Stimulated activated CD4-positive, alpha-beta T cell treated with anti-CD3 and anti-CD28 coated beads, Interleukin-2, amount 100 ng/mL, for 48 hours (primary cell): ENCODE measurements at regions not wholly inside any gene's neighbourhood (a gene's known extent, or its start where the extent isn't known, plus 50 kb on each side); places are given as distances from the start of the nearest gene placed in this dataset.
"Not testable (repeated sequence)": the region's sequence is repeated elsewhere in the genome, so short reads cannot be mapped to it uniquely, and the experiment has no call there.

ENCODE experiments used
- DNase-seq, 2 donors: peaks; one replicate each; pipeline ENCODE4 v3.0.0-alpha.2; 2020

DNA sequence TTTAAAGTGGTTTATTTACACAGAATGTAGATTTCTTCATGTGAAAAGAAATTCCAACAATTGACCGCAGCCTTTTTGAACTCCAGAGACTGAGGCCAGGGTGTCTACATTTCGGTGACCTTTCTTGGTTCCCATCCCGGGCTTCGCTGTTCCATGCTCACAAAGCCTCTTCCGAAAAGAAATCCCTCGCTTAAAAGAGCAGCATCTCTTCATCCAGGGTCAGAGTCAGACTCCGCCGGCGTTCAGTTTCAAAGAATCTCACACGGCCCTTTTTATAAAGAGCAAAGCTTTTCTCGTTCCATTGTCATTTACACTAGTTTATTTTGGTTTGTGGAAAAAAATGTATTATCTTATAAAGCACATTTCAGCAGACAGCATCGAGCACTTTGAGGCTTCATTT lies 530.6 kb upstream of the B3GAT1 start:
- DNase-seq = no peak

DNA sequence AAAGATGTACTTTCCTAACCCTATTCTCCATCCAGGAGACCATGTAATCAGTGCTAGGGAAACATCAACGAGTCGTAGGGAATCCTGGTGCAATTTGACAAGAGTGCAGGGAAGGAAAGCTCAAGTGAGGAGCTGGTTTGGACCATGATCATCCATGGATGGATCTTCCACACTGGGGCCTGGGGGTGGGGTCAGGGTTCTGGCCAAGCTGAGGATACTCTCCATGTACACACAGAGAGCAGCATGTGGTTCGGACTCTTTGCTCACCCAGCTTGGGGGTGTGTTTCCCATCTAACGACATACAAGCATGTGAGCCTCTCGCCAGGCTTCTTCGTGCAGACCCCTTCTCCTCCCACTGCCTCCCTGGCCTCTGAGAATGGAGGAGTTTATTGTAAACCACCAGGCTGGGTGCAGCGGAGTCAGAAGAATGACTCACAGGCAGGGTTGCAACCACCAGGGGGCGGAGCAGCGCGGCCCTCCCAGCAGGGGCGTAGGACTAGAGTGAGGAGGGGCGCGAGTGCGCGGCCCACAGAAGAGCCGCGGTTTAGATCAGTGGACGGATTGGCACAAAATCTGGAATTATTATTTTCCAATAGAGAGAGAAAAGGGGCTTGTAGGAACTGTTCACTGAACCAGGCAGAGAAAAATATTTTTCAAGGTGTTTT lies 530.0 kb upstream of the B3GAT1 start:
- DNase-seq = not testable (repeated sequence)

DNA sequence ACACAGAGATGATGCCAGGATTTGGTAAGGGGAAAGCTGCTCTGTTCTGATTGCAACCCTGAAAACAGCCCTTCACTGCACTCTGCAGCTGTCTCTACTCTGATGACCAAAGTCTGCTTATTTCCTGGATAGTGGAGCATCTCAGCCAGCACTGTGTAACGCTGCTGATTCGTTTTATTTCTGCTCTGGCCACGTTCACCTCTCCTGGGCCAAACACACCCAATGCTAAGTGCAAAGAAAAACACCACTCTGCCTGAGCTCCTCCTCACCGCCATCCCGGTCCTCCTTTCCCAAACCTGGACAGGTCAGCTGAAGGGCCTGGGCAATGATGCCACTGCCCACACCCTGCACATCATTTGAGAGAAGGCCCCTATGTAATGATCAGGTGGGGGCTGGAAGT lies 529.3 kb upstream of the B3GAT1 start:
- DNase-seq = no peak

DNA sequence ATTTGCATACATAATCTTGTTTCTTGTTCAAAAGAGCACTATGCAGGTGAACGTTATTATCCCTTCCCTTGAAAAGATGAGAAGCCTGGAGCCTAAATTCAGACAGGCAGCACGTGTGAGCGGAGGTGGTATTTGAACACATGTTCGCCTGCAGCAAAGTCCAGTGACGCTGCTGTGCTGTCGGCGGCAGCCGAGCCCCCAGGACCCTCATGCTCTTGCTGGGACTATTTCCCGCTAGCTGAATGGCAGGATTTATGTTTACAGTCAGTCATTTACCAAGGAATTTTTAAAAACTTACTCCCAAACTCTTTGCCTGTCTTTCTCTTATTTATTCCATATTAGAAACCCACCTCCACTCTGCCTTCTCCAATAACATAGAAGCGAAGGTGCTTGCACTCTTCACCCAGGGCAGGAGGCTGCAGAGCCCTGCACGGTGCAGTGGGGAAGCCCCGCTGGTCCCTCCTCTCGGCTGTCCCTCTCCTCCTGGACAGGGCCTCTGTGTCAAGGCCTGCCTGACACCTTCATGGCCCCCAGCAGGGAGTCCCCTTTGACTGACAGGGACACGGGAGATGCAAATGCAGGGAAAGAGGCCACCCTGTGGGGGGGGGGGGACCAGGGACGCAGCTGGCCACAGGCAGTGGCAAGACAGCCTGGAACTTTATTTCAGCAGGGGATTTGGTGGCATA lies 528.5 kb upstream of the B3GAT1 start:
- no peak for DNase-seq

DNA sequence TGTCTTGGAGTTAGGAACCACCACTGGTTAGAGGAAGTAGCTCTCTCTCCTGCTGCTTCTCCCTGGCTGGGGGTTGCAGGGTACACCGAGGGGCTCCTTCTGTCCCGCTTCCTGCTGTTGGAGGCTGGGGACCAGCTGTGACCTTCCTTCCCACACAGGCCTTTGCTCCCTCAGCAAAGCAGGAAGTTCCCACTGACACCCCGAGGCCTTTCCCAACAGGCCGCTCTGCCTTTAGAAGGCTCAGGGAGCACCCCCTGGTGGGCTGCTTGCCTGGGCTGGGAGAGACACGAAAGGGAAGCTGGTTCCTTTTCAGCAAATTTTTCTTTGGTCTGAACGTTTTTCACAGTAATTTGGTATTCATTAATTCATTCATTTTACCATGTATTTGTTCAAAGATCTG lies 527.9 kb upstream of the B3GAT1 start:
- no peak for DNase-seq

DNA sequence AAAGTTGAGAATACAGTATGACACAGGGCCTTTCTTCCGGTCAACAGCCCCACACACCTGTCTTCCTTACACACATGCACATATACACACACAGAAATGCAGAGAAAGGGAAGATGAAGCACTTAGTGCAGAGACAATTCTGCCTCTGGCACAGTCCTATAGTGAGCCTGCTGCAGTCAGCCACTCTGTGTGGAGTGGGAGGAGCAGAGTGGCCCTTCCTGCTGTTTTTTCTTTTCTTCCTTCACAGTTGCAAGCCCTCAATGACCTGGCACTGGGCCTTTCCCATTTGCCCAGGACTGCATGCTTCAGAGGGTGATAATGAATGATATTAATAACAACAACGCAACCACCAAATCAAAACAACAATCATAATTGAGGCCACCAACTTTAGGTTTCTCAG lies 527.0 kb upstream of the B3GAT1 start:
- no peak for DNase-seq

DNA sequence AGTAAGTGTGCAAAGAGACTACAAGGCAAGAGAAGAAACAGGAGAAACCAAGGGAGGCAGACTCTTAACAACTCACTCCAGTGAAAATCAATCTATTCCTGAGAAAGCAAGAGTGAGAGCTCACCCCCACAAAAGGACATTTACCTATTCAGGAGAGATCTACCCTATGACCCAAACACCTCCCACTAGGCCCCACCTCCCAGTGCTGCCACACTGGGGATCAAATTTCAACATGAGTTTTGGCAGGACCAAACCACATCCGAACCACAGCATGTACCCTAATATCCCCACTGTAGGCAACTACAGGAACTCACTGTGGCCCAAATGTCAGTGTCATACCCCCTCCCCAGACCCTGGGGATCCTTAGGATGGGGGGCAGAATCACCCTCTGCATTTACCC lies 526.2 kb upstream of the B3GAT1 start:
- DNase-seq = no peak

DNA sequence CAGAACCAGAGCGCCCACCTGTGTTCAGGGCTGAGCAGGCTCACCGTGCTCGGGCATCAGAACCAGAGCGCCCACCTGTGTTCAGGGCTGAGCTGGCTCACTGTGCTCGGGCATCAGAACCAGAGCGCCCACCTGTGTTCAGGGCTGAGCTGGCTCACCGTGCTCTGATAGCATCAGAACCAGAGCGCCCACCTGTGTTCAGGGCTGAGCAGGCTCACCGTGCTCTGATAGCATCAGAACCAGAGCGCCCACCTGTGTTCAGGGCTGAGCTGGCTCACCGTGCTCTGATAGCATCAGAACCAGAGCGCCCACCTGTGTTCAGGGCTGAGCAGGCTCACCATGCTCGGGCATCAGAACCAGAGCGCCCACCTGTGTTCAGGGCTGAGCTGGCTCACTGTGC lies 525.2 kb upstream of the B3GAT1 start:
- not testable (repeated sequence) for DNase-seq

DNA sequence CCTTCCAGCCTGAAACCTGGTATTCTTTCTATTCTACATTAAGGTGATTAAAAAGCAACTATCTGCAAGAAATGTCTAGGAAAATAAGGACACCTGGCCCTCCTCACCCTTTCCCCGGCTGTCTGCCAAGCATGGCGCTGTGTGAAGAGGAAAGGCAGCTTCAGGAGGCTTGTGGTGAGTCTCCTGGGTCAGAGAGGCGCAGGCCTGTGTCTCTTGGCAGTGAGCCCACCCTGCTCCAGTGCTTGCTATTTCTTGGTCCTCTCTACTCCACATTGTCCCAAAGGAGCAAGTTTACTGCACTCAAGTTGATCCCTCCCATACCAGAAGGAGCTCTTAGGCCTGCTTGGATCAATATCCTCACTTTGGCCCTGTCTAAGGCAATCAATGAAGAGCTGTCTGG lies 520.7 kb upstream of the B3GAT1 start:
- no peak for DNase-seq

DNA sequence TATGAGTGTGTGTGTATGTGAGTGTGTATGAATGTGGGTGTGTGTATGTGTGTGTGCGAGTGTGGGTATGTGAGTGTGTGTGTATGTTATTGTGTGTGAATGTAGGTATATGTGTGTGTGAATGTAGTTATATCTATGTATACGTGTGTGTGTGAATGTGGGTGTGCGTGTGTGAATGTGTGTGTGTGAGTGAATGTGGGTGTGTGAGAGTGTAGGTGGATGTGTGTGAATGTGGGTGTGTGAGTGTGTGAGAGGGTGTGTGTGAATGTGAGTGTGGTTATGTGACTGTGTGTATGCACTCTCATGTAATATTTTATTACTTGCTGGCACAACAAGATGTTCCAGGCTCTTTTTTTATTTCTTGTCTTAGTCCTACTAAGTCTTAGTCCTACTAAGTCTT lies 513.4 kb upstream of the B3GAT1 start:
- DNase-seq = no peak

DNA sequence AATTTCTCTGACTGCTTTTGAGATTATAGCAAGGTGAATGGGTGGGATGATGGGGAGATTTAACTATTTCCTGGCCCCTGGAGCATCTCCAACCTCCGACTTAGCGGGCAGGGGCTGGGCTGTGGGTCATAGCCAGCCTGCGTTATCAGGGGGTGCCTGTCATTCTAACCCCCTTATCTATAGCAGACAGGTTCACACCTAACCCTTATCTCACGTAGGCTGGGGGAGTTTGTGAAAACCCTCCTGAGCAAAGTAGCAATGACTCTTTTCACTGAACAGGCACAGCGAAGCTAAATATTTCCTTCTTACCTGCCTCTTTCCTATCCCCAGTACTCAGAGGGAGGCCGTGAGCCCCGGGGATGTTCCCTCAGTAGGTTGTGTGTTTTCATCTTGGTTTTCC lies 511.4 kb upstream of the B3GAT1 start:
- DNase-seq = no peak

DNA sequence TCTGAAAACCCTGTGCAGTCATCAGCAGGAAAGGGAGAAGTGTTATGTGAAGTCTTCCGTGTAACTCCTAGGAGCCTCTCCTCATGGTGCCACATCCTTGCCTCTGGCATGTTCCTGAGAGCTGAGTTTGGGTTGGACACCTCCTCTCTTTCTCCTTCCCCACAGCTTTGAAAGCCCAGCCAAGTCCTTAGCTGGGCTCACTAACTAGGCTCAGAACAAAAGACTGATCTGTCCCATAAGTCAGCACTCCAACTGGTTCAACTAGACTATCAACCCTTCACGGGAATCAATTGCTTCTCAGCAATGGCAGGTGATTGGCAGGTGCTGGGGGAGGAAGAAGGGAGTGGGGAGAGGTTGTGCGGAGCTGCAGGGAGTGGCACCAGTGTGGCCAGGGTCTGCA lies 509.9 kb upstream of the B3GAT1 start:
- no peak for DNase-seq

DNA sequence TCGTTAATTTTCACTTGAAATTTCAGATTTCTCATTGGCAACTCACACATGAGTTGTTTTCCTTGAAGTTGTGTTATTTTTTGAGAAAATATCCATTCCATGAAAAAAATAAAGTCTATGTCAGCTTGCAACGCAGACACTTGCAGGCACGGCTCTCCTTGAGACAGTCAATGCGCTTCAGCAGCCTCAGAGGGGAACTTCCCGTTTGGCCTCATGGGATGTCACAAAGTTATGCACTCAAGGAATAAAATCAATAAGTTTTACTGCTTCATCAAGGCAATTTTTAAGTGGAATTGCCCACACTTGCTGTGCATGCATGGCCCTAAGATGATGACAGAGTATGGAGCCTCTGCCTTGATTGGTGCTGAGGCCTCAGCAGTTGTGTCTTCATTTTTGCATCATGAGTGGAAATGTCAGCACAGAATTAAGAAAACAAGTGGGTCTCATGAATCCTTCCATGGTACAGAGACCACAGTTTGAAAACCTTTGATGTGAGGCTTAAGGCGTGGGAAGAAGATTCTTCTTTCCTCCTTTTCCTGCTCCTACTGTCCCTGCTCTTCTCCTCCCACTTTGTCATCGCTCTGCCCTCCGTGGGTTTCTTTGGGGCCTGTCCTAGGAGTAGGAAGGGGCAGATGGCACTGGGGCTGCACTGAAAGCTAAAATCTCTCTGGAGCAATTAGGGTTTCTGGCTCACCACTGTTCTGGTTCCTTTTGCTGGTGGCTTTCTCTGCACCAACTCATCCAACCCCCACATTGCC lies 509.0 kb upstream of the B3GAT1 start:
- DNase-seq = no peak

DNA sequence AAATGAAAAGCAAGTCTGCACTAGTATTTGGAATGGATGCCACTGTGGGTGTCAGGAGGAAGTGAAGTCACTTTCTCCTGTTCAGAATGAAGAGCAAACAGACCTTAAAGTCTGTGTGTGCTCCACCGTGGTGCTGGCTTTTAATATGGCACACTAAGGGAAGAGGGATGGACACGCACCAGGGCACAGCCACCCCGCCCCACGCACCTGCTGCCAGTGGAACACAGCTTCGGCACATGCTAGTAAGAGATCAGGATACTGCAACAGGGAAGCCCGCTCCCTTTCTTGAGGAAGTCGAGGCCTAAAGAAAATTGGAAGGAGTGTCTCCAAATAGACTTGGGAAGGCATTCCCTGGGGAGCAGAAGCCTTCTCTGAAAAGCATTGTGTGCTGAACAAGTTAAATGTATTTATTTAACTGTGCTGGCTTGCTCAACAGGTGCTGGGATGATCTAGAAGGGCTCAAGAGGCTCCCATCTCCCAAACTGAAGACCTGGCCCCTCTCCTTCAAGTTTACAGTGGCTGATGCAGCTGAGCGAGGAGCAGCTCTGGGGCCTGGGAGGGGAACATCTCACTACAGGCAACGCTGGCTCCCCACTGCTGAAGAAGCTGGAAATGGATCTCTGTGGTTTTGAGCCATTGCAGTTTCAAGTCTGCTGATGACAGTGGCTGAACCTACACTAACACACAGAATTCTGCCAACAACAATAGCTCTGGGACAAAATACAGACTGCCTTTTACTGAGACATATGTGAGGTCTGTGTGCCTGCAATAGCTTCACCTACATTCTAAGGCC lies 504.6 kb upstream of the B3GAT1 start:
- DNase-seq = no peak

DNA sequence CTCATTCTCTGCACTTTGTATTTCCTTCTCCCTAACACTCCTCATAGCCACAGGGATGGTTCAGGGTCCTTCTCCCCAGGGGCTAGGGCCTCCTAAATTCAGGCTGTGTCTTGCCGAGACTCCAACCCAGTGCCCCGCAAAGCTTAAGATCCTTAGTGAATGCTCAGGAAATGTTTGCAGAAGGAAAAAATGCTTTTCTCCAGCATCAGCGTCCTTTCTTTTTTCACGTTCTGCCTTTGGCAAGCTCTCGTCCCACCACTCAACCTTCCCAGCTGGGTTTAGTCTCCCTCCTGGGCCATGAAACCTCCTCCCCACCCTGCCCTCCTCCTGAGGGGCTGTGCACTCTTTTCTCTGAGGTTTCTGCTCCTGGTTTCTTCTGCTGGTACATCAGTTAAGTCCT lies 503.8 kb upstream of the B3GAT1 start:
- no peak for DNase-seq

DNA sequence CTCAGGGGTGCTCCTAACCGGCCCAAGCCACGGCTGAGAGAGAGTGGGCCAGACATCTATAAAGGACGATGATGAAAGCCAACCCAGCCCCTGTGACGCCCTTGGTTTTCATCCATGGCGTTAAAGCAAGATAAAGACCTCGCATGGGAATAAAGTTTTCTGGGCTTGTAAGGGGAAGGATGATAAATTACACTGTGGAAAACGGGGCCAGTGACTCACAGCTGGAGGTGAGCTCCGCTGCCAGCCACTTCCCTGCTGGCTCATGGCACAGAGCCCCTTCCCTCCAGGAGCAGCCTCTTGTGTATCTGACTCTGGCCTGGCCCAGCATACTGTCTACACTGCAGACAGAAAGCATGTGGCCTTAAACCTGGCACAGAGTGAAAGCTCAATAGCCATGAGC lies 503.2 kb upstream of the B3GAT1 start:
- DNase-seq = no peak

DNA sequence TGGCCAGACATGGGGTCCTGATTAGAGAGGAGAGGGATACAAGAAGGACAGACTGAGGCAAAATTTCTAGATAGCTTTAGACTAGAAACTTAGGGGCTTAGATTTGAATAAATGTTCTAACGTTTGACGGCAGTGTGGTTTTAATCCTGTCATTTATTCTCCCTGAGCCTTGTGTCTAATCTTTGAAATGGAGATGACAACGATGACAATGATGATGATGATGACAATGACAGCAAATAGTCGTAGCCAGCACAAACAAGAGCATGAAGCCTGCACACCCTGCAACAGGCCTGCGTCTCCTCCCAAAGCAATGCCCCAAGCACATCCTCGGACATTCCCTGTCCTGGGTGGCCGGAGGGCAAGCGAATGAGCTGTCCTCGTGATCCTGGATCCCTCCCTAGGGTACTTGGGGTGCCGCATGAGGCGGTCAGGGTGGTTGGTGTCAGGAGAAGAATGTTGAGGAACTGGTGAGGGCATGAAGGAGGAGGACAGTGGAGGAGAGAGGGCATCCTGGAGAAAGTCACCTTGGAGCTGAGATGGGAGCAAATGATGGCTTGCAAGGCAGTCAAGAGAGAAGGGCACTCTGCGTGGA lies 502.1 kb upstream of the B3GAT1 start:
- no peak for DNase-seq

DNA sequence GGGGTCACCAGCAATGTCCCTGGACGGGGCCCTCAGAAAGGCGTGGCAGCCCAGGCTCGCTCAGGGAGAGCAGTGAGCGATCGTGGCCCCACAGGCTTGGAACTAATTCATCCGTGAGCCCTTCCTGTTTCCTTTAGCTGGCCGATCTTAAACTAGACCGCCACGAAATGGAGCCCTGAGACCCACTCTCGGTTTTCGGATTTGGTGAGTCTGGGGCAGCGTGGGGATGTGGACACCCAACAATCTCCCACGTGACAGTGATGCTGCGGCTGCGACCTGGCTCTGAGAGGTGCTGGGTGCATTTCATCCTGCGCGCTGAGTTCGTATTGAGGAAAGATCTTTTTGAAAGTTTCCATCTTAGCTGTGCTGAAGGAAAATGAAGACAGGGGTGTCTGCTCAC lies 501.3 kb upstream of the B3GAT1 start:
- no peak for DNase-seq

DNA sequence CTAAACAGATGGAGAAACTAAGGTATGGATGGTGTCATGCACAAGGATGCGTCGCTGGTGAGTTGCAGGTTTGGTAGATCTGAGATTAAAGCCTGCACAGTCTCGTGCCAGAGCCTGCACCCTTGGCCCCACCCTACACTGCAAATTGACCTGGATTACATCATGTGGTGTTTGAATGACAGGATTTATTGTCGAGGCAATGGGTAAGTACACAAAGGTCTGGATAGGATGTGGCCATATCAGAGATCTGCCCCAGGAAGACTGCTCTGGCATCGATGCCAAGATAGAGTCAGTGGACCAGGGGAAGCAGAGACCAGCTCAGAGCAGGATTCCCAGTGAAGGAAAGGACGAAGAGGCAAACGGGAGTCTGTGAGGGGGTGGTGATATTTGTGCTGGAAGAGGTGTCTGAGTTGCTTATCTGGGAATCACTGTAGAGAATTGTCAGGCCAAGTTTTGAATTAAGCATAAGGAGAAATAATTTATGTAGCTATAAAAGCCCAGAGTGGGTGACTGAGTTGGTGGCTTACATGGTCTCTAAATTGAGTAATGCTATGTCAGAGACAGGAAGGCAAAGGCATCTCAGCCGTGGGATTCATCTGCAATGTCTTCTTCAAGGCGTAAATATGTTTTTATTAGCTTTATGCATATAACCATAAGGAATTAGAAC lies 499.6 kb upstream of the B3GAT1 start:
- DNase-seq = no peak

DNA sequence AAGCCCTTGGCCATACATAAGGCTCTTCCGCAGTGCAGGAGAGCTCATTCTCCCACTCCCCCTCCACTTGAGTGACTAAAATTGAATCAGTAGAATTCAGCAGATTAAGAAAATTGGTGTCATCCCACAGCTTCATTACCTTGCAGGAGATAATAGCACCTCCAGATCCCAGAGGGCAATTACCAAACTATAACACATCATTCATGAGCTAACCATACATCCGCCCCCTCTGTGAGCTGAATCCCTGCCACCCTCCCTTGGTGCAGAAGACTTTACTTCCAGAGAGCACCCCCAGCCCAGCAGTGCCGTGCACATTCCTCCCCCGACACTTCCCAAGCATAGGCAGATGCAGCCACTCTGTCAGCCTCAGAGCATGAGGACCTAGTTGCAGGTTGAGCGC lies 496.5 kb upstream of the B3GAT1 start:
- DNase-seq = no peak

DNA sequence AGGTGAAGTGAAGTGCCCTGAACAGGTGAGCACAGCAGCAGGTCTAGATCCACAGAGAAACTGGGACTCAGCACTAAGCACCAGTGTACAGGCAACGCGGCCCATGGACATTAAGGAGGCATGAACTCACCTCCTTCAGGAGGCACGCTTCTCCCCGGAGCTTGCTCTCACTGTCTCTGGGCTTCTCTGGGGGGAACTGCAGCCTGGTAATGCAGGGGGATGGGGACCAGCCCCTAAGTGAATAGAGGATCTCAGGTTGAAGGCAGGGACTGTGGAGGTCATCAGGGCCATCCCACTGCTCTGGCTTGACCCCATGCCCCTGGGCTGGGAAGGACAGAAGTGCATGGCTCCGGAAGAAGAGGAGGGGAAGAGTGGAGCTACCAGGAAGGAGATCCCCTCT lies 495.6 kb upstream of the B3GAT1 start:
- DNase-seq = no peak

DNA sequence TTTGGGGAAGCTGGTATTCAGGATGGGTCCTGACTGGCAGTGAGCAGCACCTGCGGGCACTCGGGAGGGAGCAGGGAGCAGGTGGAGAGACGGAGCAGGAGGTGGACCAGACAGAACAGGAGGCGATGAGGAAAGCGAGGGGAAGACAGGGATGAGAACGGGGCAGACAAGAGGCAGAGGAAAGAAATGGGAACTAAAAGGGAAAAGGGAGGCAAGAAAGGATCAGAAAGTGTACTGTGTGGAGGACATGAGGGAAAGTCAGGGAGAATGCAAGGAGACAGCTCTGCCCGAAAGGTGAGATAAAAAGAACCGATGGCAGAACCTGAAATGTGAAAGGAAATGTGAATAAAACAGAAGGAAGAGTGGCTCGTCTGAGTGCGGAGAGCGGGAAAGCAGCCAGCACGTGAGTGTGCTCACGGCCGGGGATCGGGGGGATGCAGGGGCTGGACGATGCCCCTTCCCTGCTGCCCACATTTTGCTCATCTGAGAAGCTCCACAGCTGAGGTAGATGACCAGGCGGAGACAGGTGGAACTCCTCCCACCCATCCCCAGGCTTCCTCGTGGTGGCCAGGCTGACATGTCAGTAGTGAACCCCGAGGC lies 494.4 kb upstream of the B3GAT1 start:
- DNase-seq = no peak
